BJ (cell line): ENCODE measurements at regions not wholly inside any gene's neighbourhood (a gene's known extent, or its start where the extent isn't known, plus 50 kb on each side); places are given as distances from the start of the nearest gene placed in this dataset.

Source experiments
- CTCF ChIA-PET: fragments of 350-600 bp; formaldehyde crosslinking; extraction: SDS; loops from one replicate; lab custom pipeline; 2021; ENCODE audit warnings: antibody characterized with exemption, inconsistent platforms; lab: Yijun Ruan, JAX
- POLR2A ChIA-PET: fragments of 300-600 bp; sonication (Branson Sonifier 250); formaldehyde crosslinking; extraction: SDS; loops from one replicate; lab custom pipeline; 2021; ENCODE audit warnings: antibody characterized with exemption; lab: Charles Lee
- DNase-seq: peaks from one replicate; pipeline ENCODE4 v3.0.0-alpha.2; 2011; ENCODE audit warnings: low read depth
- H3K27me3 ChIP-seq: 2 replicates; pipeline ENCODE4 v1.6.0; 2011; ENCODE audit warnings: low read length; ENCODE audit not compliant: control insufficient read depth, insufficient read depth
- H3K36me3 ChIP-seq: 2 replicates; pipeline ENCODE4 v1.5.1; 2011; ENCODE audit warnings: low read length; ENCODE audit not compliant: control insufficient read depth, insufficient read depth
- H3K4me3 ChIP-seq: 2 replicates; pipeline ENCODE4 v1.5.1; 2011; ENCODE audit warnings: low read depth, mild to moderate bottlenecking, control low read depth, low read length
- CTCF ChIP-seq: IDR thresholded peaks from 2 replicates; pipeline ENCODE4 v1.5.1; 2011; ENCODE audit warnings: low read depth, mild to moderate bottlenecking, control low read depth, inconsistent platforms, low read length, moderate library complexity; ENCODE audit not compliant: insufficient read depth

- CTCF ChIA-PET = interaction anchor here (0.6 to 1.3 kb wide), 3 partner anchors 8 to 188 kb away, joined by 3 to 4 read pairs (median 3); no protein-coding TSS in a partner anchor
- no peaks in the 10 kb centered on the region for H3K36me3 ChIP-seq
- DNase-seq = no peak
- H3K27me3 ChIP-seq = no peaks in the 10 kb centered on the region
- H3K4me3 ChIP-seq = no peak overlapping the region
- POLR2A ChIA-PET = interaction anchor here (0.6 kb wide), 1 partner anchor 19 kb away, joined by 3 read pairs; no protein-coding TSS in a partner anchor
- TF ChIP-seq CTCF = no peak
Measured at GRCh38 chr6:14470671-14471070, 353.1 kb downstream of the CD83 start.

- H3K27me3 ChIP-seq = no peaks in the 10 kb centered on the region
- ChIA-PET POLR2A (no interaction called here), CTCF (interaction anchor here (1.3 kb wide), 1 partner anchor 9 kb away, joined by 3 read pairs; no protein-coding TSS in a partner anchor)
- H3K4me3 ChIP-seq = no peak overlapping the region
- no peaks in the 10 kb centered on the region for H3K36me3 ChIP-seq
- no peak for DNase-seq
- no peak for TF ChIP-seq CTCF
Measured at GRCh38 chr6:14472255-14472985, 354.8 kb downstream of the CD83 start.

DNA sequence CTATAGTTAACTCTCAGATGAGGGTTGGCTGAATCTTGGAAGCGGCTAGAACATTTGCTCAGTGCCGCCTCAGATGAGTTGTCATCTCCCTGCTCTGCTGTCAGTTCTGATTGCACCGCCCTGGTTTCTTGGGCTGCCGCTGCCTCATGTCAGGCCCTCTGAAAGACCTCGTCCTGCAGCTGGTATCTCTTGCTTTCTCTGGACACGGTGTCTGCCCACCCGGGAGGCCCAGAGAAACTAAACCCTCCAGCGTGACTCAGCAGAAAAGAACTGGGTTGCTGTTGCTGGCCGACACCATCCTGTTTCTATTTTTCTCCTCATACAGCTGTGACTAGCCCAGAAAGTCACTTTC, 355.4 kb downstream of the CD83 start:
- H3K4me3 ChIP-seq = no peak overlapping the region
- POLR2A ChIA-PET = no interaction called here
- CTCF ChIA-PET = no interaction called here
- DNase-seq = no peak
- TF ChIP-seq CTCF = no peak
- no peaks in the 10 kb centered on the region for H3K36me3 ChIP-seq
- H3K27me3 ChIP-seq = no peaks in the 10 kb centered on the region

DNA sequence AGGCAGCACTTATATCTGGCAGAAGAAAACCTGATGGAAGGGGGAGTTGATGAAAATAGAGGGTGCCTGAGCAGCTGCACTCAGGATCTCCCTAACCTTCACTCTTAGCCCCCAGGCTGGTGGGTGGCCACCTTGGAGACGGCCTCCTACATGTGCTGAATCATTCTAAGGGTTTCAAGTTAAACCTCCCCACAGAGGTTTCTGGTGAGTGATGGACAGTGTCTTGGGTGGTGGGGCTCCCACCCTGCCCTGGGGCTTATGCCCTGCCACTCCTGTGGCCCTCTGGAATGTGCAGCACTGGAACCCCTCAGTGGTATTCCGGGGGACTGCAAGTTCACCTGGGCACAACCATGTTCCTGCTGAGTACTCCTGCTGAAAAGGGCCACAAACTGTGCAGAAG, 357.2 kb downstream of the CD83 start:
- Histone ChIP-seq H3K4me3 (no peak overlapping the region), H3K36me3 (no peaks in the 10 kb centered on the region), H3K27me3 (no peaks in the 10 kb centered on the region)
- POLR2A ChIA-PET = no interaction called here
- CTCF ChIA-PET = no interaction called here
- DNase-seq = no peak
- TF ChIP-seq CTCF = no peak

- H3K27me3 ChIP-seq = no peaks in the 10 kb centered on the region
- no peak for DNase-seq
- no peak for TF ChIP-seq CTCF
- ChIA-PET CTCF (interaction anchor here (0.6 kb wide), 1 partner anchor 792 kb away, joined by 3 read pairs; no protein-coding TSS in a partner anchor), POLR2A (no interaction called here)
- no peak overlapping the region for H3K4me3 ChIP-seq
- H3K36me3 ChIP-seq = no peaks in the 10 kb centered on the region
Measured at GRCh38 chr6:14475306-14475705, 357.7 kb downstream of the CD83 start.
